ENCODE measurements at regions not wholly inside any gene's neighbourhood (a gene's known extent, or its start where the extent isn't known, plus 50 kb on each side); places are given as distances from the start of the nearest gene placed in this dataset.

GRCh38 chr17:17410357-17410756, 66.4 kb upstream of the MED9 start:
- POLR2A ChIA-PET, result no interaction called here
- Mint-ChIP-seq H3K4me3 (no peak overlapping the region), H3K4me1 (peaks cover 5% of the 10 kb centered on the region), H3K27me3 (ENCODE audit: low read depth) (peaks cover 10% of the 10 kb centered on the region), H3K9me3 (peaks cover 14% of the 10 kb centered on the region), H3K36me3 (no peaks in the 10 kb centered on the region), H3K27ac (no peak overlapping the region)
- DNase-seq (ENCODE audit: low spot score), result no peak
- ATAC-seq, result no peak
- CTCF ChIA-PET, result interaction anchor here (1.1 to 1.7 kb wide), 4 partner anchors 23 to 87 kb away, joined by 3 to 4 read pairs (median 4); no protein-coding TSS in a partner anchor
- TF ChIP-seq ZBTB43 (CRISPR knock-in tag; IDR thresholded peaks at IDR 0.05), result no peak
- TF ChIP-seq IRF1 (CRISPR knock-in tag; IDR thresholded peaks at IDR 0.05), result no peak
- TF ChIP-seq, protein P1, sequence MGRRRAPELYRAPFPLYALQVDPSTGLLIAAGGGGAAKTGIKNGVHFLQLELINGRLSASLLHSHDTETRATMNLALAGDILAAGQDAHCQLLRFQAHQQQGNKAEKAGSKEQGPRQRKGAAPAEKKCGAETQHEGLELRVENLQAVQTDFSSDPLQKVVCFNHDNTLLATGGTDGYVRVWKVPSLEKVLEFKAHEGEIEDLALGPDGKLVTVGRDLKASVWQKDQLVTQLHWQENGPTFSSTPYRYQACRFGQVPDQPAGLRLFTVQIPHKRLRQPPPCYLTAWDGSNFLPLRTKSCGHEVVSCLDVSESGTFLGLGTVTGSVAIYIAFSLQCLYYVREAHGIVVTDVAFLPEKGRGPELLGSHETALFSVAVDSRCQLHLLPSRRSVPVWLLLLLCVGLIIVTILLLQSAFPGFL (CRISPR knock-in tag; IDR thresholded peaks at IDR 0.05; ENCODE audit: borderline replicate concordance), result no peak
- TF ChIP-seq ESRRA (CRISPR knock-in tag; IDR thresholded peaks at IDR 0.05; ENCODE audit: borderline replicate concordance), result no peak
- TF ChIP-seq ZNF317 (CRISPR knock-in tag; IDR thresholded peaks at IDR 0.05; ENCODE audit: borderline replicate concordance, low read depth), result no peak
- no peak for TF ChIP-seq EMX1 (CRISPR knock-in tag; IDR thresholded peaks at IDR 0.05)
- TF ChIP-seq HMGXB4 (CRISPR knock-in tag; IDR thresholded peaks at IDR 0.05), result no peak
- TF ChIP-seq, protein P2, sequence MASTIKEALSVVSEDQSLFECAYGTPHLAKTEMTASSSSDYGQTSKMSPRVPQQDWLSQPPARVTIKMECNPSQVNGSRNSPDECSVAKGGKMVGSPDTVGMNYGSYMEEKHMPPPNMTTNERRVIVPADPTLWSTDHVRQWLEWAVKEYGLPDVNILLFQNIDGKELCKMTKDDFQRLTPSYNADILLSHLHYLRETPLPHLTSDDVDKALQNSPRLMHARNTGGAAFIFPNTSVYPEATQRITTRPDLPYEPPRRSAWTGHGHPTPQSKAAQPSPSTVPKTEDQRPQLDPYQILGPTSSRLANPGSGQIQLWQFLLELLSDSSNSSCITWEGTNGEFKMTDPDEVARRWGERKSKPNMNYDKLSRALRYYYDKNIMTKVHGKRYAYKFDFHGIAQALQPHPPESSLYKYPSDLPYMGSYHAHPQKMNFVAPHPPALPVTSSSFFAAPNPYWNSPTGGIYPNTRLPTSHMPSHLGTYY (CRISPR knock-in tag; IDR thresholded peaks at IDR 0.05), result no peak
- no peak for TF ChIP-seq ZNF121 (CRISPR knock-in tag; IDR thresholded peaks at IDR 0.05)
- no peak for TF ChIP-seq IRF2 (CRISPR knock-in tag; IDR thresholded peaks at IDR 0.05; ENCODE audit: borderline replicate concordance, low read depth)
- TF ChIP-seq, protein P3, sequence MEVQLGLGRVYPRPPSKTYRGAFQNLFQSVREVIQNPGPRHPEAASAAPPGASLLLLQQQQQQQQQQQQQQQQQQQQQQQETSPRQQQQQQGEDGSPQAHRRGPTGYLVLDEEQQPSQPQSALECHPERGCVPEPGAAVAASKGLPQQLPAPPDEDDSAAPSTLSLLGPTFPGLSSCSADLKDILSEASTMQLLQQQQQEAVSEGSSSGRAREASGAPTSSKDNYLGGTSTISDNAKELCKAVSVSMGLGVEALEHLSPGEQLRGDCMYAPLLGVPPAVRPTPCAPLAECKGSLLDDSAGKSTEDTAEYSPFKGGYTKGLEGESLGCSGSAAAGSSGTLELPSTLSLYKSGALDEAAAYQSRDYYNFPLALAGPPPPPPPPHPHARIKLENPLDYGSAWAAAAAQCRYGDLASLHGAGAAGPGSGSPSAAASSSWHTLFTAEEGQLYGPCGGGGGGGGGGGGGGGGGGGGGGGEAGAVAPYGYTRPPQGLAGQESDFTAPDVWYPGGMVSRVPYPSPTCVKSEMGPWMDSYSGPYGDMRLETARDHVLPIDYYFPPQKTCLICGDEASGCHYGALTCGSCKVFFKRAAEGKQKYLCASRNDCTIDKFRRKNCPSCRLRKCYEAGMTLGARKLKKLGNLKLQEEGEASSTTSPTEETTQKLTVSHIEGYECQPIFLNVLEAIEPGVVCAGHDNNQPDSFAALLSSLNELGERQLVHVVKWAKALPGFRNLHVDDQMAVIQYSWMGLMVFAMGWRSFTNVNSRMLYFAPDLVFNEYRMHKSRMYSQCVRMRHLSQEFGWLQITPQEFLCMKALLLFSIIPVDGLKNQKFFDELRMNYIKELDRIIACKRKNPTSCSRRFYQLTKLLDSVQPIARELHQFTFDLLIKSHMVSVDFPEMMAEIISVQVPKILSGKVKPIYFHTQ (CRISPR knock-in tag; IDR thresholded peaks at IDR 0.05), result no peak
- TF ChIP-seq ZNF263 (CRISPR knock-in tag; IDR thresholded peaks at IDR 0.05; ENCODE audit: low read depth), result no peak
- no peak for TF ChIP-seq FOXP1 (CRISPR knock-in tag; IDR thresholded peaks at IDR 0.05; ENCODE audit: borderline replicate concordance)
- TF ChIP-seq PRDM15 (CRISPR knock-in tag; IDR thresholded peaks at IDR 0.05), result no peak
- TF ChIP-seq NFYB (CRISPR knock-in tag; conservative IDR thresholded peaks at IDR 0.05; ENCODE audit: low read depth), result no peak
- TF ChIP-seq ATF3 (CRISPR knock-in tag; conservative IDR thresholded peaks at IDR 0.05), result no peak
- no peak for TF ChIP-seq ZNF512 (CRISPR knock-in tag; IDR thresholded peaks at IDR 0.05; ENCODE audit: borderline replicate concordance)
- no peak for TF ChIP-seq MYBL2 (CRISPR knock-in tag; IDR thresholded peaks at IDR 0.05)

All from WTC11 (cell line).